NCI-H524 (cell line): ENCODE measurements at regions not wholly inside any gene's neighbourhood (a gene's known extent, or its start where the extent isn't known, plus 50 kb on each side); places are given as distances from the start of the nearest gene placed in this dataset.
"Not testable (repeated sequence)": the region's sequence is repeated elsewhere in the genome, so short reads cannot be mapped to it uniquely, and the experiment has no call there.

Source experiments
- DNase-seq, 2 experiments: peaks; one replicate each; lab custom pipeline; 2025; lab: John Stamatoyannopoulos, UW

DNA sequence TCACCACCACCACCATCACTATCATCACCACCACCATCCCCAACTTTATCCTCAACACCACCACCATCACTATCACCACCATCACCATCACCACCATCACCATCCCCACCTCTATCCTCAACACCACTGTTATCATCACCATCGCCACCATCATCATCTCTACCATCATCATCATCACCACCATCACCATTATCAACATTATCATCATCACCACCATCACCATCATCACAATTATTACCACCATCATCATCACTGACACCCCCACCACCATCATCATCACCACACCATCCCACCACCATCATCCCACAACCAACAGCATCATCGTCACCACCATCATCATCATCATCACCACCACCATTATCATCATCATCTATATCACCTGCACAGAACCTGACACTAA is 188.4 kb upstream of the PWP1 start:
- no peak for DNase-seq

- no peak for DNase-seq
Measured at GRCh38 chr12:107500307-107500706, 185.3 kb upstream of the PWP1 start.

GRCh38 chr12:107501681-107502080 is 183.9 kb upstream of the PWP1 start:
- DNase-seq, result no peak

DNA sequence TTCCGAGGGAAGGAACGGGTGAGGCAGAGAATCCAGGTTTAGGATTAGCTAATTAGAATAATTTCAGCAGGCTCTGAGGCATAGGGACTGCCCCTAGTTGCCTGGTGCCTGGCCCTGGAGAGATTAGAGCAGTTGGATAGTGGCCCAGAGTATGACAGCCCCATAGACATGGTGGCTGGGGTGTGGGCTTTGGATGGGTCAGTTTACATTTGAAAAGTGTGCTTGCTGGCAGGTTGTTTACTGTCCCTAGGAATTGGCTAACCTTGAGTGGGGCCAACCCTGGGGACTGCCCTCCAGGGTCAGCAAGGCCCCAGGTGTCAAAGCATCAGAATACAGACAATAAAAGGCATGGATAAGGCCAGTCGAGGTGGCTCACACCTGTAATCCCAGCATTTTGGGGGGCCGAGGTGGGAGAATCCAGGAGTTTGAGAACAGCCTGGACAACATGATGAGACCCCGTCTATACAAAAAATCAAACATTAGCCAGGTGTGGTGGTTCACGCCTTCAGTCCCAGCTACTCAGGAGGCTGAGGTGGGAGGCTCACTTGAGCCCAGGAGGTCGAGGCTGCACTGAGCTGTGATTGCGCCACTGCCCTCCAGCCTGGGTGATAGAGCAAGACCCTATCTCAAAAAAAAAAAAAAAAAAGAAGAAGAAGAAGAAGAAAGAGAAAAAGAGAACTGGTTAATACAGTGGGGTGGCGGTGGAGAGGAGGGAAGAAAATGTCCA is 182.3 kb upstream of the PWP1 start:
- no peak for DNase-seq

DNA sequence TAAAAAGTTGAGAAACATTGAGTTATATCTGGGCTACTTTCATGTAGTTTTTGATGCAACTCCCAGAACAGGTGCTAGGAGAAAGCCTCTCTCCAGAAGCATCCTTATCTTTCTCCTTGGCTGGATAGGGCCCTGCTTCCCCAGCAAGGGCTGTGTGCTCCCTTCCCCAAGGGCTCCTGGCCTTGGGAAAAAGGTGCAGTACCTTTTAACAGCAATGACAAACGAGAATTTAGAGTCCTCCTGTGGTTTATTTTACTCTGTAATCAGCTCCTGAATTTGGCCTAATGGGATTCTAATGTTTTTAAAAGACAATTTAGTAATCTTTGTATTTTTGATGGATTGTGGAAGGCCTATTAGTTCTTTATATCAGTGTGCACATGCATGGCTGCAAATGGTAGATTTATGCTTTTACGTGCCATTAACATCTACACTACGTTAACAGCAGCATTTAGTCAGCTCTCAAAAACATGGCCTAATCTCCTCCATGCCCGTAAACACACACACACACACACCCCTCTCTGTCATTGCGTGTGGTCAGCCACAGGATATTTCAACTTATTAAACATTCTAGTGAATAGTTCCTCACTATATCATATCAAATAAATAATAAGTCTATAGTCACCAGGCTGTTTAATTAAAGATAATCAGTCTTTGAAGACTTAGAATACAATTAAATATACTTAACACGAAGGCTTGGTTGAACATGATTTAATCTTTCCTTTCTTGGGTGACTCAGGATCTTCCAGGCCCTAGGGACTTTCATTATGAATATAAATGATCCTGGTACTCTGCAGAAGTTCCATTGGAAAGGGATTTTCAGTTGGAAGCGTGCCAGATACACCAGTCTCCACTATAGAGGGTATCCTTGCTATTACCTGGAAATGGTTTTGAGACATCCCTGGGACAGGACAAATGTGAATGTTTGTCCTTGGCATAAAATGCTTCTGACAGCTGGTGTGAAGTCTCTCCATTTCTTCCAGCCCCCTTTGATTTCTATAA is 181.4 kb upstream of the PWP1 start:
- DNase-seq, result peak in 1 of 2 experiments; percentile 9

GRCh38 chr12:107509421-107509820 is 176.2 kb upstream of the PWP1 start:
- DNase-seq, result no peak

DNA sequence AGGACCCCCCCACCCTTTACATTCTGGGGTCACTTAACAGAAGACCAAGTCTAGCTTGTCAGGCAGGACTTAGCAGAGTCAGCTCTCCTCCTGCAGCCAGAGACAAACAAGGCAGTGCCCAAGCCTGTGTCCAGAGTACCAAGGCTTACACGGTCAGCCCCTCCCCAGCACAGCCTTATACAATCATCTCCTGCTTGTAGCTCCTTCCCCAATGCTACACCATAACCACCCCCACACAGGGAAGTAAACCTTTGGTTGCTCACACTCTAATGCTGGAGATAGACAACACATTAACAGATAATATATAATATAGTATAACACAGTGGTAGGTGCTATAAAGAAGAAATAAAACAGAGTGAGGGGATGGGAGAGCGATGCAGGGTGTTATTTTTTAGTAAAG is 175.4 kb upstream of the PWP1 start:
- no peak for DNase-seq

DNA sequence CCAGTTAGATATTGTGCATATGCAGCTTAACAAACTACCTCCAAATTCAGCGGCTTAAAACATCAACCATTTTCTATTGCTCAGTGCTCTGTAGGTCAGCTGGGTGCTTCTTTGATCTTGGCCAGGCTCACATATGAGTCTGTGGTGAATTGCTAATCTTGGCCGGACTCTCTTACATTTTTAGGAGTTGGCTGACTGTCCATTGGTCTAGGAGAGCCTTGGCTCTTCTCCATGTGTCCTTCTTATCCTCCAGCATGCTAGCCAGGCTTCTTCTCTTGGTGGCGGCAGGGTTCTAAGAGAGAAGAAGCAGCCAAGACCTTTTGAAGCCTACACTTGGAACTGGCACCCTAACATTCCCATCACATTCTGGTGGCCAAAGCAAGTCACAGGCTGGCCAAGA is 174.3 kb upstream of the PWP1 start:
- DNase-seq, result no peak

- DNase-seq, result peak in 1 of 2 experiments; percentile 11
Measured at GRCh38 chr12:107512391-107512790, 173.2 kb upstream of the PWP1 start.

DNA sequence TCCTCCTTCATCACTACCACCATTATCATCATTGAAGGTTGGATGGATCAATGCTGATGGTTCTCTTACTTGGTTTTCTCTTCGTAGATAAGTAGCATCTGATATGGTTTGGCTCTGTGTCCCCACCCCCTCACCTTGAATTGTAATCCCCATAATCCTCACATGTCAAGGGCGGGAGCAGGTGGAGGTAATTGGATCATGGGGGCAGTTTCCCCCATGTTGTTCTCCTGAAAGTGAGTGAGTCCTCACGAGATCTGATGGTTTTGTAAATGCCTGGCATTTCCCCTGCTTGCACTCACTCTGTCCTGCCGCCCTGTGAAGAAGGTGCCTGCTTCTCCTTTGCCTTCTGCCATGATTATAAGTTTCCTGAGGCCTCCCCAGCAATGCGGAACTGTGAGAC is 172.4 kb upstream of the PWP1 start:
- peak; percentile 25 to 62 for DNase-seq

GRCh38 chr12:107513636-107514400 is 171.8 kb upstream of the PWP1 start:
- peak in 1 of 2 experiments; percentile 53 for DNase-seq

DNA sequence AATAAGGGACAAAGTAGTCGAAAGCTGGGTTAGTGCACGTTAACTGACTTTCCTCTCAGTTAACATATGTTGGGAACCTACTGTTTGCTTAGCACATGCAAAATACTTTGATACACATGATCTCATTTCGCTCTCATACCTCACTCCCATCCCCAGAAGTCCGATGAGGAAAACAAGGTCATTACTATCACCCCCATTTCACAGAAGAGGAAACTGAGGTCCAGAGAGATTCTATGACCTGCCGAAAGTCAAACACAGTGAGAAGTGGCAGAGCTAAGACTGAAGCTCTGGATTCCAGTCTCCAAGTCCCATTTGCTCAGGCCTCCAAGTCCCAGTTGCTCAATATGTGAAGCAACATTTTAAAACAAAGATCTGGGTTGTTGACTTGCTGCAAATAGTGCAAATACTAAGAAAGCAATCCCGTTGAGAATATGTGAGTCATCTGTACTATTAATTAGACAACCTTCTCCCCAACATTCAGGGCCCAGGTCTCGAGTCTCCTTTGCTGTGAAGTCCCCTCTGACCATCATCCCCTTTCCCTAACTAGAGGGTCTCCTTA is 170.6 kb upstream of the PWP1 start:
- DNase-seq, result no peak

DNA sequence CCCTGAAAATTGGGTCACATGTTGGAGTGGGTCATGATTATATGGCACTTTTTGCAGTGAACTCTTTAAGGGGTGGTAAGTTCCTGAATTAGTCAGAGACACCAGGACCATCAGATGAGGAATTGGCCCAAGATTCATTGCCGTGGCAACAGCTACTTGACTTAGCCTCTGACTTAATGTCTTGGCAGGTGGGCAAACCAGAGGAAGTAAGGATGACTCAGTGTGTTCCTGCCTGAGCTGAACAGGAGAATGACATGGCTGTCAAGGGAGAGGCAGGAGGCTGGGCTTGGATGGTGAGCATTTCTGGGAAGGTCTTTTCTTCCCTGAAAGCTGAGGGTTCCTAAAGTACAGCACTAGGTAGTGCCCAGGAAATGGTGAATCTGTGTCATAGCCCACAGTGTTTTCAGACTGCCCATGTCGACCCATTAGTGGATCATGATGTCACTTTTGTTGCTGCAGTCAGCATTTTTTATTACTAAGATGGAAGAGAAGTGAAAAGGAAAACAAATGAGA is 170.1 kb upstream of the PWP1 start:
- peak; percentile 3 to 60 for DNase-seq

- DNase-seq, result not testable (repeated sequence)
Measured at GRCh38 chr12:107517816-107518215, 167.8 kb upstream of the PWP1 start.

DNA sequence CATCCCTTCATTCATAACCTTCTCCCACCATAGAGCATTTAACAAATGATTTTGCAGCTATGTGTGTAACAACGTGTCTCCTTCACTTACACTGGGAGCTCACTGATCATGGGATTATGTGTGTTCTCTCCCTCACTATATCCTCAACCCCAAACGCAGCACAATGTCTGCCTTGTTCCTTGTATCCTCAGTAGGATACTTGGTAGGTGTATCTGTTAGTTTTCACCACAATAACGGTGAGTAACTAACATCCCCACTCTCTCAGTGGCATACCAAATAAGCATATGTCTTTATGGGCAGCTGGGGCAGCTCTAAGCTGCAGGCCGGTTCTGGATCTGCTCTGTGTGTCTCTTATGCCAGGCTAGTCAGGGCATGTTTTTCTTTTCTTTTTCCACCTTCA is 166.7 kb upstream of the PWP1 start:
- DNase-seq, result no peak

- DNase-seq, result no peak
Measured at GRCh38 chr12:107519906-107520859, 165.4 kb upstream of the PWP1 start.

DNA sequence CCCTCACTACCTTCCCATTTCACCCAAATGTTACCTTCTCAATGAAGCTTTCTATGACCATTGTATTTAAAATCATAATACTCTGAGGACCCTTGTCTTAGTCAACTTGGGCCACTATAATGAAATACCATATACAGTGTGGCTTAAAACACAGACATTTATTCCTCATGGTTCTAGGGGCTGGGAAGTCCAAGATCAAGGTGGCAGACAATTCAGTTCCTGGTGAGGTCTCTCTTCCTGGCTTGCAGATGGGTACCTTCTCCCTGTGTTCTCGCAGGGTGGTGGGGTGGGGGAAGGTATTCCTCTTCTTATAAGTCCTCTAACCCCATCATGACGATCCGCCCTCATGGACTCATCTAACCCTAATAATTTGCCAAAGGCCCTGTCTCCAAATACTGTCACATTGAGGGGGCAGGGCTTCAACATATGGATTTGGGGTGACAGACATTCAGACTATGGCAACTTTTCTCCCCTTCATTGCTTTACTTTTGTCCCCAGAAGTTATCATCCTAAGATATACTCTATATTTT is 163.7 kb upstream of the PWP1 start:
- no peak for DNase-seq

DNA sequence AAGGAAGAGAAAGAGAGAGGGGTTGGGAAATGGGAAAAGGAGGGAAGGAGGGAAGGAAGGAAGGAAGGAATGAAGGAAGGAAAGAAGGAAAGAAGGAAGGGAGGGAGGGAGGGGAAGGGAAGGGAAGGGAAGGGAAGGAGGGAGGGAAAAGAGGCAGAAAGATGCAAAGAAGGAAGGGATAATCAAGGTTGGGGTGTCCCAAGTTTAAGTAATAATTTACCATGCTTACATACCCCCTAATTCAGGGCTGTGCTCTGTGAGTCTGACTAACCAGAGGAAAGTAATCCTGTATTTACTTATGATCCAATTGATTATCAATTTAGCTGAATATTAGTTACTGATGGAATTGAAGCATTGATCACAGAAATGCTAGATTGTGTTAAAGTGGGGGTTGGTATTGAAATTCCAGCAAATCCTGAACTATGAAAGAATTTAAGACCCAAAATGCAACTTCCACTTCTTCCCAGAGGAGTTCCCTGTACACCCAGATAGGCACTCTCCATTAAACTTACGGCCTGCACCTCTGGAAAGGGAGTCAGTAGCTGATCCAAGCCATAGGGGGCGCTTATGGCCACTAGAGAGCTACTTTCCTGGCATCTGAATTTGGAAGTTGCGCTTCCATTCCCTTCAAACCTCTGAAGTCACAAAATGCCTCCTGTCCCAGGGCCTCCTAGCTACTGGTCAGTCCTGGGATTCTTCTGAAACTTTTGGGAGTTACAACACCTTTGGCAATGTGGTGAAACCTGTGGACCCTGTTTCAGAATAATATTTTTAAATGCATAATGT is 162.7 kb upstream of the PWP1 start:
- no peak for DNase-seq

DNA sequence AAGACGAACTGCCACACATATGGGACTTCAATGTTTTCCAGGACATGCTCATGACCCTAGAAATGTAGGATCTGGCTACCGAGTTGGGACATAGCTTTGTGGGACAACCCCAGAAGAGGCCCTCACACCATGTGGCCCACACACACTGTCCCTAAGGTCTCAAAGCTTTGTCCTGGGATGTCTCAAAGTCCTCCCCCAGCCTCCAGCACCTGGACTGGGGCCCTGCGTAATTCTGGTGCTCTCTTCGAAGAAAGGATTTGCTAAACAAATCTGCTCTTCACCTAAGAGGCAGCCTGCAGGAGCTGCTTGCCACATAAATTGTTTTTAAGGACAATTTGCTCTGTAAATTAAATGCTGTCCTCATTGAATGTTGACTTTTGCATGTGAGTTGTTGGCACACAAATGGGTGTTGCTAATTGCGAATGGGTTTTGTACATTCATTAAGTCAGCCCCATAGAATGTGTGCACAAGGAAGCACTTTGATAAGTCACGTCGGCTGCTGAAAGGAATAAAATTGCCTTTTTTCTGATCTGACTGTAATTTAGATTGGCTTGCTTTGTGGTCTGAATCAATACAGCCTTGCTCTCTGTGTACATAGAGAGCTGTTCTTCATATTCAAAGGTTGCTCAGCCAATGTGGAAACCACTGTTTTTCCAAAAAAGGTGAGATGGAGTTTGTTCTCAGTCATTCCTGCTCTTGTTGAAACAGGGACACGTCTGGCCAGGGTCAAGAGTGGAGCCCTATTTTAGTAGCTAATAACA is 161.6 kb upstream of the PWP1 start:
- DNase-seq, result no peak
